HG03064 (cell line): ENCODE measurements at regions not wholly inside any gene's neighbourhood (a gene's known extent, or its start where the extent isn't known, plus 50 kb on each side); places are given as distances from the start of the nearest gene placed in this dataset.

Experiments used
- ATAC-seq: cut with Tn5 transposase; IDR thresholded peaks from one replicate; pipeline ENCODE4 v1.9.1; 2021; ENCODE audit warnings: low read depth; ENCODE audit not compliant: unreplicated experiment

- no peak for ATAC-seq
Measured at GRCh38 chr20:12414446-12415274, 497.0 kb downstream of the BTBD3 start.

DNA sequence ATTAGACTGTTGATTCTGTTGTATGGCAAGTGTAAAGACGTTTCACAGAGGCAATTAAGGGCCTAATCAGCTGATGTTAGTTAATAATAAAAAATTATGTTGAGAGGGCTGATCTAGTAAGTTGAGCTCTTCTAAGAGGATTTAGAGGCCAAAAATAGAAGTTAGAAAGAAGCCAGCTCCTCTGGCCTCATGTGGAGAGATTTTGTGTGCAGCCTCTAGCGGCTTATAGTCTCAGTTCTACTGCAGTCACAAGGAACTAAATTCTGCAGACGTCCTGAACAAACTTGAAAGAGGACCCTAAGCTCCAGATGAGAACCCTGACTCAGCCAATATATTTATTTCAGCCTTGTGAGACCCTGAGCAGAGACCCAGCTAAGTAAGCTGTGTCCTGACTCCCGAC, 498.6 kb downstream of the BTBD3 start:
- no peak for ATAC-seq

GRCh38 chr20:12433724-12434123, 516.0 kb downstream of the BTBD3 start:
- no peak for ATAC-seq

DNA sequence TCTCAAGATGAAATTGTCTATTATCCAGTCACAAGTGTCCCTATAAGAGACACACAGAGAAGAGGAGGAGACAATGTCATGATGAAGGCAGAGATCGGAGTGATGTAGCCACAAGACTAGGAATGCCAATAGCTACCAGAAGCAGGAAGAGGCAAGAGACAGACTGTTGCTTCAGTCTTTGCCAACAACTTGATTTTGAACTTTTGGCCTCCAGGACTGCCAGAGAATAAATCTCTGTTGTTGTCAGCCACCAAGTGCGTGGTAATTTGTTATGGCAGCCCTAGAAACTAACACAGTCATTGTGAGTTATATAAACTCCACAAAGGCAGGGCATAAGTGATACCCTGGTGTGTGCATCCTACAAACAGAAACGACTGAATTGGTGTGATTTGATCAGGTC, 517.0 kb downstream of the BTBD3 start:
- no peak for ATAC-seq

DNA sequence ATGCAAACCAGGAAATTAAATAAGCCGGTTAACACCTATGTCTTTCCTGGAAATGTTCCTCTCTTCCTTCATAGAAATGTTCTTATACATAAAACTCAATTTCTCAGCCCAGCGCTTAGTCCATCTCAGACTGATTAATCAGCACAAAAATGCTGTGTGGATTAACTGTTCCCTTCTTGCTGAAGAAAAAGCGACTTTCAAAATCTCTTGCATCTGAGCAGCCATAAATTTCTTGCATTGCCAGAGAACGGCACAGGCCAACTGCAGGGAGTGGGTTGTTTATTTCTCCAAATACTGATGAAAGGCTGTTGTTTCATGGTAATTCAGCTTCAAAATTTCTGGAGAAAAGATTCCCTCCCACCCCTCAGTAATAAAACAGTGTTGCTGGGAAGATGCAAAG, 517.6 kb downstream of the BTBD3 start:
- ATAC-seq, result no peak

DNA sequence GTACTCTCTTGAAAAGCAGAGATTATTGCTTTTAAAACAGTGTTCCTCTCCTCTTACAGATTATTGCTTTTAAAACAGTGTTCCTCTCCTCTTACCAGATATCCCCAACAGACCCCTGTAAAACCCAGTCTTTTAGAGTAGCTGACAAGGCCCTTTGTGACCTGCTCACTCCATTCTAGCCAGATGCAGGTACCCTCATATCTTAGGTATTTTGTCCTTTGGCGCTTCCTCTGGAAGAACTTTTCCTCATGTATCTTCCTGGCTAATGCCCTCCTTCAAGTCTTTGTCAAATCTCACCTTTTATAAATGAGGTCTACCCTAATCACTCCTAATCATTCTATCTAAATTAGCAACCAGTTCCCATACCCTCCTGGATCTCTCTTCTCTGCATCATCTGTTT, 536.0 kb downstream of the BTBD3 start:
- no peak for ATAC-seq

DNA sequence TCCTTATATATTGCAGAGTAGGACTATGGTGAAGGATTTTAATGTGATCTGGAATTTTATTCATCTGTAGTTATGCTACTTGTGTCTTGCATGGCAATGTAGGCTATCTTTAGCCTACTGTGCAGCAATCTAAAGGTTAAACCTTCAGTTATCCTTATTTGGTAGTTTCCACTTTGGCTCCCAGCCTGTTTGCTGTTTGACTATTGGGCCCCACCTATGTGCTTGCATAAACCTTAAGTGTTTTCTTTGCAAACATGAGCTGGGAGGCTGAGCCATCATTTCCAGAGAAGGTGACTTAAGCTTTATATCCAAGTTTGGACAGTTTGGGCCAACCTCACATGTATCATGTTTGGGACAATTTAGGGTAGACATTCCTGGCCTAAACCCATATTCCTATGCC, 537.5 kb downstream of the BTBD3 start:
- ATAC-seq, result no peak

DNA sequence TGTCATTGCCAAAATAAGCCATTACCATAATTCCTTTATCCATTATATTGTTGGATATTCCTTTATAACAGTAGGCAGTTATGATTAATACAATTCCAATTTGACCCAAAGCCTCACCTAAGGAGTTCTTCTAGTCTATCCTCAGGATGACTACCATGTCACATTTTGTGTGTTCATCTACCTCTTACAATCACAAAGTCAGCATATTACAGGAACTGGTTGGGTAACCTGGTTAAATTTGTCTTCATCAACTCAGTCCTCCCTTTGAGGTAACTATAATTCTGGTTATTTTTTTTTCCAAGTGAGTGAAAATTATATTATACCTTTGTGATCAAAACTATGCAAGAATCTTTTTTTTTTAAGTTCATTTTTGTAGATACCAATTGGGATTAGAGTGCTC, 540.5 kb downstream of the BTBD3 start:
- no peak for ATAC-seq

DNA sequence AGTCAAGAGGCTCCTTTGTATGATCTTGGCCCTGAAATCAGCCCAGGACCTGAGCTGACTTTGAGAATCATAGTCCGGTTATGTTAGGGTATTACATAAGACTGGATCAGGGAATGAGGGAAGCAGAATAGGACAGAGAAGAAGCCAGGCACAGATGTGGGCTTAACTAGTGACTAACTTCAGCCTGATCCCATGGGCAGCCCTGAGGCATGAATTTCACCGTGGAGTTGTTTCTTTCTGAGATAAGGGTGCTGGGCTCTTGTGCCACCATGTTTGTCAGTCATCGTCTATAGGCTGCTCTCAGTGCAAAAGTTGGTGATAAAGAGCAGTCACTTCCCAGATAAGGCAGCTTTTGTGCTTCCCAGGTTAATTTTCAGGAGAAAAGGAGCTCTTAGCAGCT, 544.7 kb upstream of the SPTLC3 start:
- no peak for ATAC-seq

- ATAC-seq, result no peak
Measured at GRCh38 chr20:12466915-12467314, 541.9 kb upstream of the SPTLC3 start.

DNA sequence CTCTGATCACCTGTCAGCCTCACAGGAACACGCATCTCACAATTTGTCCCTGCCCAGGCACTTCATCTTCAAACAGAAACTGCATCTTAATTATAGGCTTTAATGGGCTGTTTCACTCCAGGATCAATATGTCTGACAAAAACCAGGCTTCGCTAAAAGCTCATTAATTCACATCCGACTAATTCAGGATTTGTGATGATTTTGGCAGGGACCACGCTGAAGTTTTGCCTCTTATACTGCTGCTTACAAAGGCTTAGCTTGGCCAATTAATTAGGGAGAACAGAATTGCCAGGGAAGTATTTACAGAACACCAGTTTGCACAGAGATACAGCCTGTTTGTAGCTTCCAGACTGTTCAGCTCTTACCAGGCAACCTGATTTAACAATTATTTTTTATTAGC, 541.0 kb upstream of the SPTLC3 start:
- no peak for ATAC-seq

DNA sequence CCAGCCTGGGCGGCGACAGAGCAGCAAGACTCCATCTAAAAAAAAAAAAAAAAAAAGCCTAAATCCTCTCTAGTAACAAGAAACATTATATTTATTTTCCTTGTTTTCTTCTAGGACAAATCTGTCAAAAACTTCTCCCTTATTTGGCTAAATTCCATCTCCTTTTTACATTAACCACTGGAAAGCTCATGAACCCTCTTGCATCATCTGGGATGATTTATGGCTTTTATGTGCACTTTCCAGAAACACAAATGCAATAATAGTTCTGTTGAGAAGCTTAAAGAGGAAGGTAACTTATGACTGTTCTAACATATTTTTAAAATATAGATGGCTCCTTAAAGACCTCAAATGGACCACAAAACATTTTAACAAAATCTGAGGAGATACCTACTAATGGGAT, 526.1 kb upstream of the SPTLC3 start:
- ATAC-seq, result no peak

DNA sequence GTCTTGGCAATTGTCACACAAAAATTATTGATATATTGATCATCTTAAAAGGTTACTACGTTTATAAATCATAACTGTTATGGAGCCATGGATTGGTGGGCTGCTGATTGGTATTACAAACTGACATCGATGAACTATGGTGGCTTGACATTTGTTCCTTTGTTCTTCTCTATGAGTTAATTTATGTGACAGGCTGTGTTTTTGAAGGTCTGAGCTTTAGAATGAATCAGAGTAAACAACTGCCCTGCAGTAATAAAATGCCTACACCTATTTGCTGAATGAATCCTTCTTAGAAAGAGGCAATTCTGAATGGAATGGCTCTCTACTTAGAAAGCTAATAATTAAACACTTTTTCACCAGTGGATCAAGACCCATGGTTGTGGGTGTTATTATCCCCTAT, 506.3 kb upstream of the SPTLC3 start:
- no peak for ATAC-seq

DNA sequence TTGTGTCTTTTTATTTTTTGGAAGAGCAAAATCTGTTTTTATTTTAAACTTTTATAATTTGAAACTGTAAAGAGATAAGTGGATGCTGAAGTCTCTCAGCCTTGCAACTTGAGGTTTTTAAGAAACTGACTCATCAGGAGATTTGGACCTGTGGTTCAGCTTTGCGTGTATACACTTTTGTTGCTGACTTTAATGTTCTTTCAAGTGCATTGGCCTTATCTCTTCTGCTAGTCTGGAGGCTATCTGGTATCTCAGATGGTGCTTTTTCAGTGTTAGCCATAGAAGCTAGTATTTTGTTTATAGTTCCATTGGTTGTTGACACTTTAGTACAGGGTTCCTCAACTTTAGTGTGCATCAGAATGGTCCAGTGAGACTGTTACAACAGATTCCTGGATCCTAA, 504.0 kb upstream of the SPTLC3 start:
- ATAC-seq, result no peak

DNA sequence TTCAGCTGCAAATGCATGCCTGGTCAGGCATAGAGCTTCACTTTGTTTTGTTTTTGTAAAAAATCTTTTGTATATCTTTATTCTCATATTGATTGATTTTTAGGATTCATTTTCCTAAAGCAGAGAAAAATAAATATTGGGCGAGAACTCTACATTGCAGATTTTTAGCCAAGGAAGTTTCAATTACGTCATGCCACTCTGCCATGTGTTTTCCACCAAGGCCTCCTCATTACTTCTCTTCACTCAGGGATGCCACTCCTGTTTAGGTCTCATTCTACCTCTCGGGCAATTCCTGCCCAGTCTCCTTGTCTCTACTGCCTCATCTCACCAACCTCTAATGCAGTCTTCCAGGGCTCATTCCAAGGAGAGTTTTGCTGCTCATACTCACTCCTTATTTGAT, 497.3 kb upstream of the SPTLC3 start:
- ATAC-seq, result no peak

DNA sequence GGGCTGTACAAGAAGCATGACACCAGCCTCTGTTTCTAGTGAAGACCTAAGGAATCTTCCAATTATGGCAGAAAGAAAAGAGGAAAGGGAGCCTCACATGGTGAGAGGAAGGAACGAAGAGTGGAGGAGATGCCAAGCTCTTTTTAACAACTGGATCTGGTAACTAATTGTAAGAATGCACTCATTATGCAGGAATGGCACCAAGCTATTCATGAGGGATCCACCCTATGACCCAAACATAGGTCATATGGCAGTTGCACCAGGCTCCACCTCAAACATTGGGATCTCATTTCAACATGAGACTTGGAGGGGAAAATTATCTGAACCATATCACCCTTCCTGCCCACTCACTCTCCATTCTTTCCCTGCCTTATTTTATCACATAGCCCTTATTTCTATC, 496.0 kb upstream of the SPTLC3 start:
- no peak for ATAC-seq

DNA sequence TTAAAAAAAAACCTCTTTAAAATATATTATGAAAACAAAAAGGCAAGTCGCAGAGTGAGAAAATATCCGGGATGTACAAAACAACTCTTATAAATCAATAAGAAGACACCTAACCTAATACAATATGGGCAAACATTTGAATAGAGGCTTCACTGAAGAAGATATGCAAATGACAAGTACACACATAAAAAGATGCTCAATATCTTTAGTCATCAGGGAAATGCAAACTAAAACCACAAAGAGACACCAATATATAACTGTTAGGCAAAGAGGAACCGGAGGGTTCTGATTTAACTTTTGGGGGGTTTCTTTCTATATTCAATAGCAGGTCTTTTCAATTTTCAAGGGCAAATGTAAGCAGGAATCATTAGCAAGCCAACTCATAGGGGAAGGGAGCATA, 480.7 kb upstream of the SPTLC3 start:
- no peak for ATAC-seq

DNA sequence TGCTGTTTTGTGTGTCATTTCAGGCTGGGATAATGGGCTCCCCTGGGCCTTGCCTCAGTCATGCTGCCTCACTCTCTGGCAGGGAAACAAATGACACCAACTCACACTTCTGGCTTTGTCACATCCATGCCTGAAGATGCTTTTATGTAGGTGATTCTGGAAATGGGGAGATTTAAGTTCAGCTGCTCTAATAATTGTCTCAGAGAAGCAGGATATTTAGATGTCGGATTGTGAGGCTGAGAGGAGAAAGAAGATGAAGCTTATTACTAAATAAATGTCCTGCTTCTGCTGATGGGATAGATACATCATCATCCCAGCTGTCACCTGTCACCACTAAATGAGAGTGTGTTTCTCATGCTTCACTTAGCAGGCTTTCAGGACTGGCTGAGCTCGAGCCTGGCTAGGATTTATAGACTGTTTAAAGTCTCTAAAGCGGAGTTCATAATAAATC, 480.2 kb upstream of the SPTLC3 start:
- ATAC-seq, result no peak

GRCh38 chr20:12531626-12532025, 477.1 kb upstream of the SPTLC3 start:
- ATAC-seq, result no peak

GRCh38 chr20:12535316-12535715, 473.5 kb upstream of the SPTLC3 start:
- ATAC-seq, result no peak

GRCh38 chr20:12535770-12536169, 473.0 kb upstream of the SPTLC3 start:
- ATAC-seq, result no peak

- no peak for ATAC-seq
Measured at GRCh38 chr20:12554426-12554825, 454.3 kb upstream of the SPTLC3 start.

DNA sequence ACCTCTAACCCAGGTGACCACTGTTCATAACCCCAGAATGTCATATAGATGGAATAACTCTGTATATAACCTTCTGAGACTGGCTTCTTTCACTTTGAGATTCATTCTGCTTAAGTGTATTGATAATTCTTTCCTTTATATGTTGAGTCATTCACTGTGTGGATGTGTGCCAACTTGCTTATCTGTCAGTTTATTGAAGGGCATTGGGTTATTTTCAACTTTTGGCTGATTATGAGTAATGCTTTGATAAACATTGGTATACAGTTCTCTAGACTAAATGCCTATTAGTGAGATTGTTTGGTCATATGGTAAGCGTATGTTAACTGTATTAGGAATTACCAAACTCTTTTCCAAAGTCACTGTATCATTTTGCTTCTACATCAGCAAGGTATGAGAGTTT, 453.4 kb upstream of the SPTLC3 start:
- ATAC-seq, result no peak
